ENCODE measurements at regions not wholly inside any gene's neighbourhood (a gene's known extent, or its start where the extent isn't known, plus 50 kb on each side); places are given as distances from the start of the nearest gene placed in this dataset.

DNA sequence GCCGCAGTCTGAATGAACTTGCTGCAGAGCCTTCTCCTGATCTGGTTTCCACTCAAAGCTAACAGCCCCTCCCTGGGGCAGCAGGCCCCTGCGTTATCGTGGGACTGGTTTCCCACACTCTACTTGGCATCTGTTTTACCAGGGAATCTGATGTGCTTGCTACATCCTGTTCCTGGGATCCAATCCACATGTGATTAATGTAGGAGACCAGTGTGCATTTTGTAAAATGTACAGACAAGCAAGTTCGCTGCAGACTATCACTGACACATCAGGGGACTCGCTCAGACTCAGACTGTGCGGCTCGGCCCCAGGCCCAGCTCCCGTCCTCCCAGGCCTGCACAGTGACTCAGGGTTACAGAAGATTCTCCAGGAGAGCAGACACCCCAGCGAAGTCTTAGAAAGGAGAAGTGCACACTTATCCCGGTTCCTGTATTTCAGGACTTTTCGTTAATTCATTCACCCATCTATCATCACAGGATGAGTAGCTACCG lies 340.1 kb downstream of the MATN1 start:
- DNase-seq (ENCODE audit: low read depth in 2 of 2, low spot score in 1 of 2): no peak

DNA sequence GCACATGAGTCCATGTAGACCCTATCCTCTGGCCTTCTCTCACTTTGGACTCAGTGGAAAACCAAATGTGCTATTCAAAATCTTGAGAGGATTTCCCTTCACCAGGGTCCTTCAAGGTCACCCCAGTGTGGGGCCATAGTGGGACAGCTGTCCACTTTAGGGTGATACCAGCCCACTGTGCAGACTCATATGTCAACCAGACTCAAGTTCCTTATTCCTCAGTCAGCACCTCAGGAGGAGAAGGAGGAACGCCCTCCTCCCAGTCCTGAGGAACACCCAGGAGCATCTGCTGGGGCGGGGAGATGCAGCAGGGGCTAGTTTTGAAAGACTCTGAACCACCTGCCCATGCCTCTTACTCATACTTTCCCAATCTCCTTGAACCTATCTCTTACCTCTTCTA lies 340.9 kb downstream of the MATN1 start:
- DNase-seq (ENCODE audit: low read depth in 2 of 2, low spot score in 1 of 2): no peak

DNA sequence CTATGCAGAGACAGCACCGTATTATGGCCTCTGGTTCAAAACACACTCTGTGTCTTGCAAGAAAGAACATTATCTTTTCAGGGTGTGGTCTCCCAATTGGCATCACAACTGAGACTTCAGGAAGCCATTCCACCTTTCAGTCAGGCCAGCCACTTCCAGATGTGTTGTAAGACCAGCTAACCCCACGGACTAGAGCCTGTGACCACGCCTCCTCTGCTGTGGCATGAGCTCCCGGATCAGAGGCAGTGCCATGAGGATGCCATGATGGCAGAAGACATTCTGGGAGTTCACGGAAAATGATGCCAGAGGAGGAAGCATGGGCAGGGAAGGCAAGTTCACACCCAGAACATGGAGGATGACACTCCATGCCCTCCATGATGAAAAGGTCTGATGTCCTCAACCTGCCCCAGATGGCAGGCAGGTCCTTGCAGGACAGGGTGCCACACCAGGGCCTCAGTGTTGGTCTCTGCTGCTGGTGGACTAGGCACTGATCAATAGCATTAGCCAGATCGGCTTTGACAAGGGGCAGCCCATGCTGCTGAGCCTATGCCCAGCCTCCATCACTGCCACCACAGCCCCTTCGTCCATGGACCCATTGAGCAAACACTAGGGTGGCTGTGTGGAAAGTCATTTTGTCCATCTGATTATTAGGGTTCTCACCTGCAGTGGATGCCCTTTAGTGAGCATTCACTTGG lies 341.6 kb downstream of the MATN1 start:
- no peak for DNase-seq (ENCODE audit: low read depth in 2 of 2, low spot score in 1 of 2)

DNA sequence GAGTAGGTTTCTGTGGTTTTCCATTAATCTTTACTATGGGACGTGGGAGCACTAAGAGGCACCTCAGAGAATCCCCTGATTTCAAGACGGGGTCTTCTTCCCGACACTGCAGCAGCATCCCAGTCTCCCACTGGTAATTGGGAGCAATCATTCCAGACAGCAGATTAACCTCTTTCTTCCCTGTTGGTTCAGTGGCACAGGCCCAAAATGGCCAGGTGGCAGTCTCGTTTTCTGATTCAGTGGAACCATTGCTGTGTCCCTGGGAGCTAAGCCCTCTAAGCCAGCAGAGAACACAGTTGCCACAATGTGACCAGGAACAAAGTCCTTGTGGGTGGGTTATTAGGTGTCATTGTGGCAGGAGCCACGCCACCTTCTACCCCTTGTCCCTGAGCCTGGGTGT lies 342.1 kb downstream of the MATN1 start:
- no peak for DNase-seq (ENCODE audit: low read depth in 2 of 2, low spot score in 1 of 2)

DNA sequence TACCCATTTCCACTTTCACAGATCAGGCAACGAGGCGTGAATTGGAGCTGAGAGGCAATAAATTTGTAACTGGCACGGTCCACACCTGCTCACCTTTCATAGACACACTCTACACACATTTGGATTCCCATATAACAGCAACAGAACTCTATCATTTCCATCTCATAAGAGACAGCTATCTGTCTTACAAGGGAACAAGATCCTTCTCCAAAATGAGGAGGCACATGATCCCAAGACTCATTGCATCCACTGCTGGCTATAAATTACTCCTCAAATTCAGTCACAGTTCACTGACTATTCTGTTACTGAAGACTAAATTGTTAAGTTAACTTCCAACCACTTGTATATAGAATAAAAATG lies 342.8 kb downstream of the MATN1 start:
- no peak for DNase-seq (ENCODE audit: low read depth in 2 of 2, low spot score in 1 of 2)

DNA sequence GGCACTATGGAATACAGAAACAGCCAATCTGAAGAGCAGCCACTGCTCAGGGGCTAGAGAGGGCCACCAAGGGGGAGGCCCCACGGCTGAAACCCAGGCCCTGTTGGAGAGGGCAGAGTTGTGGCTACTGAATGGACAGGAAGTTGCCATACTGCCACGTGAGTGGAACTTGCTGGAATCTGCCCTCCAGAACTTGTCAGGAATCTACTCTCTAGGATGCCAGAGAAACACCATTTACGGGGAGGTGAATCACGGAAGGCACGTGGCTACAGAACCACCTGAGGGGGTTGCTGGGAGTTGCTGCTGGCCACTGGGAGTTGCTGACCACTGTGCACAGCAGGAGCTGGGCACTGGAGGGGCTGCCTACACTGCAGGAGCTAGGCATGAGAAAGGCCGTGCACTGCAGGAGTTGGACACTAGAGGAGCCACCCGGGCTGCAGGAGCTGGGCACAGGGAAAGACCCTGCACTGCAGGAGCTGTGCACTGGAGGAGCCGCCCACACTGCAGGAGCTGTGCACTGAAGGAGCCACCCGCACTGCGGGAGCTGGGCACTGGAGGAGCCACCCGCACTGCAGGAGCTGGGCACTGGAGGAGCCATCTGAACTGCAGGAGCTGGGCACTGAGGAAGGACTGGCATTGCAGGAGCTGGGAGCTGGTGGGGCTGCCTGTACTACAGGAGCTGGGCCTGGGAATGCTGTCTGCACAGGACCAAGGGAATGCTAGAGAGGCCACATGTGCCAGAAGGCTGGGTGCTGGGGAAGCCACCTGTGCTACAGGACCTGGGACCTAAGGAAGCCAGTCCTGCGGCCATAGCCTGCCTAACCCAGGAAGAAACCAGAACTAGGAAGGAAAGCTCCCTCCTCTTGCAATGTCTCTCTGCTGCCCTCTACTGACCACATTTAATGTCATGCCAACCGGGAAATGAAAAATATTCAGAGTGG lies 343.4 kb downstream of the MATN1 start:
- peak; percentile 7 to 12 for DNase-seq (ENCODE audit: low read depth in 2 of 2, low spot score in 1 of 2)

DNA sequence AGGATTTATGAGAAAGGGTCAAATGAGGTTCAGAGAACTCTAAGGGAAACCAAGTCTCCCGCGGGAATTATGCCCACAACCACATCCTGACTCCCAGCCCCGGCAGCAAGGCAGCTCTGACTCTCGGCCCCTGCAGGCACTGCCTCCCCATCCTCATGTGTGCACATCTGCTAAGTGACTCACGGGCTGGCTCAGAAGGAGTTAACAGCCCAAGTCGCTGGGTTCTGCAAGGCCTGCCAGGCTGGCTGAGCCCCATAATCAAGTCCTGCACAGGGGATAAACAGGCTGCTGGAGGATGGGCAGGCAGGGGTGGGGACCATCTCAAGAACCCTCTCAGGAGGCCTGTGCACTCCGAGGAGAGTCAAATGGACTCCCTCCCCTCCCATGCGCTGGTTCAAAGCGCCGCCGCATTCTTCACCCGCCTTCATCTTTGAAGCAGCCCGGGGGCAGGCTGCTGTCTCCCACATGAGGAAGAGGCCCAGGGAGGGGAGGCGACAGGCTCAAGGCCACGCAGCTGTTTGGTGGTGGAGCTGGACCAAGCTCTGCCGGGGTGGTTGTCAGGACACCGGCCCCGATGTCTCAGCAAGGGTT lies 344.3 kb downstream of the MATN1 start:
- no peak for DNase-seq (ENCODE audit: low read depth in 2 of 2, low spot score in 1 of 2)

DNA sequence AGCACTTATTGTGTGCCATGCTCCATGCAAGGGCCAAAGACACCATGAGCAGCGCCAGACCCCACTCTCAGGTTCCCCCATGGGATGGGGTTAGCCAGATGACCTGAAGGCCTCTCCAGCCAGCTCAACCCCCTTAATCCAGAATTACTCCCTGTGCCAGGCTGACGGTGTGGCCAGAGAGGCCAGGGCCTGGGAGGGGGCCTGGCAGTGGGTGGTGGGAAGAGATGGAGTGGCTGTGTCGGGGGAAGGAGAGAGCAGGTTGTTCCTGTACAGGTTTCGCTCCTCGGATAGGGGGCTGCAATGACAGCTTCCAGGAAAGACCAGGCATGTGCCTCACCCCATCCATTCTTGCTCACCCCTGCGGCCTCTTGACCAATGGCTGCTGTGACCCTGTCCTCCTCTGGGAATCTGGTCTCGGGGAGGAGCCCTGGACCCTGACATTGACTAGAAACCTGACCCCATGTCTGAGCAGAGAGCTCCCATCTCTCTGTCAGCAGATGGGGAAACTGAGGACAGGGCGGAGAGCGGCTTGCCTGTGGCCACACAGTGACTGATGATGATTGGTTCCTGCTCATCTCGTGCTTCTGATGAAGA lies 345.3 kb downstream of the MATN1 start:
- DNase-seq (ENCODE audit: low read depth in 2 of 2, low spot score in 1 of 2): no peak

DNA sequence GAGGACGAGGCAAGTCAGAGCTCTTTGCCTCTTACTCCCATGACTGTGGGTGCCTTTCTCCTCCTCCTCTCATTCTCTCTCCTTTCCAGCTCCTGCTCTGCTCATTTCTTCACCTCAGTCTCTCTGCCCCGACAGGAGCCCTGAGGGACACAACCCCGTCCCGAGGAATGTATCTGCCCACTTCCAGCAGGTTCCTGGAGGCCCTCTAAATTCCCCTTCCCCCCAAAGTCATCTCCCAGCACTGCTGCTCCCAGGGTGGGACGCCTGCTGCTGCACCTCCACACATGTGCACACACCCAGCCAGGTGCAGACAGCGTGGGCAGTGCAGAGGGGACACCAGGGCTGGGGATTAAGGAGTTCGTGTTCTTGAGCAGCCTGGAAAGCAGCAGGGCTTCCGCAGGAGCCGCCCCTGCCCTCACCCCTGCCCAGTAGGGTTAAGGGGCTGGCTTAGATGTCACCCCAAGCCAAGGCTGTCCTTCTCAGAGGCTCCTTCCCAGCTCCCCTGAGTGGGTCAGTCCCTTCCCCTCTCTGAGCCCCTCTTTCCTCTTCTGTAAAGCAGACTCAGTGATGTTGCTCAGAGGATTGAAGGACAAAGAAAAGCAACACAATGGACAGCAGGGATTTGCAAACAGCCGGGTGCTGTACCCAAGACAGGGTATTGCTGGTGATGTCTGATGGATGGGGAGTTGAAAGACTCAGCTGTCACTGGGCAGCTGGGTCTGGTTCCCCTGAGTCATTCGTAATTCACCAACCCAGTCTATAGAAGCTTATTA lies 346.0 kb downstream of the MATN1 start:
- DNase-seq (ENCODE audit: low read depth in 2 of 2, low spot score in 1 of 2): no peak

DNA sequence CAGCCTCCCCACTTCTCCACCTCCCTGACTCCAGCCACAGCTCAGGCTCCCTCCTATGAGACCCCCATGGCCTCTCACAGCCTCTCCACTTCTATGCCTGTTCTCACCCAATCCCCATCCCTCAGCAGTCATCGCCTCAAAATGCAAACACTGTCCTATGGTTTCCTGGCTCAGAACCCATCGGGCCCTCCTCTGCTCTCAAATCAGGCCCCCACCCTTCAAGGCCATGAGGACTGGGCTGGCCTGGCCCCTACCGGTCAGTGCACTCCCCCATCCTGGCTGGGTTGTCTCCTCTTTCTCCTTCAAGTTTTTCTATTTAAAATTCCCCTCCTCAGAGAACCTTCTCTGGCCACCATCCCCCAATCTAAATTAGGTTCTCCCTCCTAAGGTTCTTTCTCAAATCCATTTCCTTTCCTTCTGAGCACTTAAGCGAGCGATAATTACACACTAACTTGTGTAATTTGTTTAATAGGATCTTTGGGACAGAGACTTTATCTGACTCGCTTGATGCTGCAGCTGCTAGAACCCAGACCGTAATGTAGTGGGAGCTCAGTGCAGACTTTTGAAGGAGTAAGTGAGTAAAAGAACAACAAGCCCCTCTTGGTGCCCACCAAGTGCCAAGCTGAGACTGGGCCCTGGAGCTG lies 347.2 kb downstream of the MATN1 start:
- no peak for DNase-seq (ENCODE audit: low read depth in 2 of 2, low spot score in 1 of 2)

DNA sequence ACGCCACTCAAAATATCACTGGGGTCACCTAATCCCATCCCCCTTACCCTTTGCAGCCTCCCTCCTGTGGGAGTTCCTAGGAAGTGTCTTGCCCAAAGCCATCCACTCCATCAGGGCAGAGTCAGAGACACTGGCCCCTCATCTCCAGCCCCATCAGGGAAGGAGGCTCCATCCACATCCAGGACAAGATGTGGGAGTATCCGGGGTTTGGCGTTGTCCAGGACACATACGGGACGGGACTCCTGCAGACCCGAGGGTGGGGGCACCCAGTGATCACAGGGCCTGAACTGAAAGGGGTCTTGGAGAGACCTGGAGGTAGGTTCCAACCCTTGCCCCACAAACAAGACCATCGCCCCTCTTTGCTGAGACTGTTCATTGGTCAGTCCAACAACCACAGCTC lies 348.2 kb downstream of the MATN1 start:
- DNase-seq (ENCODE audit: low read depth in 2 of 2, low spot score in 1 of 2): no peak

DNA sequence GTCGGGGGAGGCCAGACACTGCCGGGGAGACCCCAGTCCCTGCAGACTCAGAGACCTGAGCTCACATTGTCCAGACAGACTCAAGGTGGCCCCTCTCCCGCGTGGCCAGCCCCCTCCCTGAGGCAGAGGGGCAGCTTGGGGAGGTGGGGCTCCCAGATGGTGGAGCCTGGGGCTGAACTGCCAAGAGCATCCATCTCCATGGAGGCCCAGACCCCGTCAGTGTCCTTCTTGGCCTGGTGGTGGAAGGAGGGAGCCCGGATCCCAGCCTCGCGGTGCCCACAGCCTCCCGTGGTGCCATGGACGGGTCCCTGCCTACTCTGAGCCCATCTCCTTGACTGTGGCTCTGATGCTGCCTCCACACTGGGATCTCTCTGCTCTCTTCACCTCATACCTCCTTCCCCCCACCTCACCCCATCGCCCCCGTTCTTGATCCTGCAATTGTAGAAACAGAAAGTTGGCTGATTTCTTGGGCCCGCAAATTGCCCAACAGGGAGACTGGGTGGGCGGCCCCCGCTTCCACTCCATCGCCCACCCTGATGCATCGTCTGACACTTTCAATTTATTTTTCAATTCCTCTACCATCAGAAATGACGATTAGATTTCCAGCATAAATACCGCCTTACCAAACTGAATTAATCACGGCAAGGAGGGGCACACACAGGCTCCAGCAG lies 348.9 kb downstream of the MATN1 start:
- no peak for DNase-seq (ENCODE audit: low read depth in 2 of 2, low spot score in 1 of 2)

DNA sequence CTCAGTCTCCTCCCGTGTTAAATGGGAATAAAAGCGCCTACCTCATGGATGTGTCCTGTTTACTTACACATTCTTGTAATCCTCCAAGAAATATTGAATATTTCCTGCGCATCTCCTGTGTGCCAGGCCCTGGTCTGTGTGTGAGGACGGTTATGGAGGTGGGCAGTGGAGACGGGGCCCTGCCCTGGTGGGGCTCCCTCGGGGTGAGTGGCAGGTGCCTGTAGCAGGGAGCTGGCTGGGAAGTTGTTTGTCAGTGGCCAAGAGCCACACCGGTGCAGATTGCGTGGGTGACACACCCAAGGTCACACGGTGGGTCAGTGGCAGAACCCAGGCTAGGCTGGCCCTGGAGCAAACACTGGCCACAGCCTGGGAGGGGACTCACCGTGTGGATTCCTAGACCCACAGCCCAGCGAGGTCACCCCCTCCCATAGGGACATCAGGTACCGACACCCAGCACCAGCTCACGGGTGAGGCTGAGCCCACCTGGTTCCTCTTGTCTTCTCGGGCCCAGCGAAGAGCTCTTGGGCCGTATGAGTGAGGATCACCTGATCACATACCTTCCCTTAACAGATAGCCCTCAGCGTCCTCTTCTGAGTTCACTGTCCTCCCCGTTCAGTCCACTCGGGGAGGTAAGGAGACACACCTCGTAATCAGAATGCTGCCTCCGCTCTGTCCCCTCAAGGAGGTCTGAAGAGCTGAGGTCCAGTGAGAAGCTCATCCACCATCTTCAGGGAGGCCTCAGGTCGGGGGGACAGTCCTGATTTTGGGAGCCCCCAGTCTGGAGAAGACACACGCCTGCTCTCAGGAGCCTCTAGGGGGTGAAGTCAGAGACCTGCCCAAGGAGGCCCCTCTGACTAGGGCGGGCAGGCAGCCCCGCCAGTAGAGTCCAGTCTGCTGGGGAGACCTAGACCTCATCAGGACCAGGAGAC lies 349.6 kb downstream of the MATN1 start:
- DNase-seq (ENCODE audit: low read depth in 2 of 2, low spot score in 1 of 2): no peak

DNA sequence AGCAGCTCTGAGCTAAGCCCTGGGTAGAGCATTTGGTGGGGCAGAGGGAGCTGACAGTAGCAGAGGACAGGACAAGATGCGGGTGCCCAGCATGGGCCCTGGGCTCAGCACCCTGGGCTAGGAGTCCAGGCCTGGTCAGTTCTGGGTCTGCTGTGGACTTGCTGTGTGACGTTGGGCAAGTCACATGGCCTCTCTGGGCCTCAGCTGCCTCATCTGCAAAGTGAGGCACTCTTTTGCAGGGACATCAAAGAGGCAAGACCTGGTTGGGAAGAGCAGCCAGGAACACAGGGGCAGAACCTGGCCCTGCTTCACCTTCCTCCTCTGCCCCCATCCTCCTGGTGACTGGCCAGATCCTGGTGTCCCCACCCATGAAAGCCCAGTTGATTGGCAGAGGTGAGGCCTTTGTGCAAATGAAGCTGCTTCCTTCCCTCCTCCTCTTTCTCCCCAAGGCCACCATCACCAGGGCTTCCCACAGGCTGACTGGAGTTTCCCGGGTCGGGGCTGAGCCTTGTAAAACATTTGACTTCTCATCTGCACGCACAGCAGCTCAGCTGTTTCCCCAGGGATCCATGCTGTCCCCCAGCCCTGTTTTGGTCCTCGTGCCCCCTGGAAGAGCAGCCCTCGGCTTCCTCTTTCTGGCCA lies 350.5 kb downstream of the MATN1 start:
- no peak for DNase-seq (ENCODE audit: low read depth in 2 of 2, low spot score in 1 of 2)

DNA sequence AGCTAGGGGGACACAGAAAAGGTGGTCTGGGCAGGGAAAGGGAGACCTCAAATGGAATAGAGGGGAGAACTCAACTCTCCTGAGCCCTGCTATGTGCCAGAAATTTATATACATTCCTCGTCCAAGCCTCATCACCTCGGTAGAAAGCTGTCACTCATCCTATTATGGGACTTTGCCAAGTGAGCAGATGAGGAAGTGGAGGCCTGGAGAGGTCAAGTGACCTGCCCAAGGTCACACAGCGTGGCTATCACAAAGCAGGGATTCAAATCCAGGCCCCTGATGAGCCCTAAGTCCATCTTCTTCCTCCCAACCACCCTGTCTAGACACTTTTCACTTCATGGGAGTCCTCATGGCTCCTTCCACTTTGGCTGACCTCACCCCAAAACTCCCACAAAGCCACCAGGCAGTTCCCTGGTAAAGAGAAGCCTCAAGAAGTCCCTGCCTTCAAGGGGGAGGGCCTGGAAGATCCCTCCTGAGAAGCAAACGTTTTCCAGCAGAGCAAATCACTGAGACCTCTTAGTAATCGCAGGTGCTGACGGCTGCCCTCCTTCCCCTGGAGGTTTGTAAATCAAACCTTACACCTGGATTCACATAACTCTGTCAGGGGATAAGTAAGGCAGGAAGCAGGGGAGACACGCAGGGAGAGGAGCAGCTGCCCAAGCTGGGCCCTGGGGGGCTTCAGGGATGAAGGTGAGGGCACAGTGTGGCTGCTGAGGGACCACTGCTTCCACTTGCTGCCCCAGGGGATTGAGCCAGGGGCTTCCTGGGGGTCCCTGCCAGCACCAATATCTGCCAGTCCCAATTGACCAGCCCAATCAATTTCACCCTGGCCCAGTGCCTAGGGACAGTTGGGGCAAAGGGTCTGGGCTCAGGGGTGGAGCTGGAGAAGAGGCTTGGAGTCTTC lies 351.2 kb downstream of the MATN1 start:
- DNase-seq (ENCODE audit: low read depth in 2 of 2, low spot score in 1 of 2): no peak

DNA sequence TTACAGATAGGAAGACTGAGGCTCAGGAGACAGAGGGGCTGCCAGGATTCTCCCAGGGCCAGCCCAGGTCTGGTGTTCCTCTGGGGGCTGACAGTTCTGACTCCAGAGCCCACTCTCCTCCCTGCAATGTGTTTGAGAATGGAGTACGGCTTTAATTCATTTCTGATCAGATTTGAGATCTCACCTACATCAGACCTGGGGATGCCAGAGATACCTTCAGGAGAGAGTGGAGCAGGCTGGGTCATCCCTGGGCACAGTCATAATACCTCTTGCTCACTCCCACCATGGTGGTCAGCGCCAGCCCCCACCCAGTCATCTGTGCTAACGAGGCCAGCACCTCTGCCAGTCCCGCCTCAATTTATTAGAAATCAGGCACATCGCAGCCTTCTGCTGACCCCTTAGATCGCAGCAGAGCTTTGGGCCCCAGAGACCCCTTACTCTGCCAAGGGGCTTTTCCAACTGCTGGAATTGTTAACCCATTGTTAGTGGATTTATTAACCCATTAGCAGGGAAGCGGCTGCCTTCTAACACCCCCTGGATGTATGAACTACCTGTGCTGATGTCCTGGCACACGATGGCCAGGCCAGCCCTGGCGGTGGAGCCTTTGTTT lies 352.1 kb downstream of the MATN1 start:
- no peak for DNase-seq (ENCODE audit: low read depth in 2 of 2, low spot score in 1 of 2)

Data from stimulated activated CD8-positive, alpha-beta memory T cell treated with anti-CD3 and anti-CD28 coated beads, Interleukin-4, amount 100 ng/mL, for 1 hour (primary cell).